GM23338 (cell line): ENCODE measurements at regions not wholly inside any gene's neighbourhood (a gene's known extent, or its start where the extent isn't known, plus 50 kb on each side); places are given as distances from the start of the nearest gene placed in this dataset.

Experiments
- ATAC-seq: fragments of 200-7000 bp; cut with Tn5 transposase; 3 replicates; pipeline ENCODE4 v1.9.1; 2020
- DNase-seq: peaks from one replicate; pipeline ENCODE4 v3.0.0-alpha.2; 2015; ENCODE audit warnings: low spot score
- H2AFZ ChIP-seq: fragments of 200-600 bp; sonication (generic); 2 replicates; pipeline ENCODE4 v1.8.0; 2016; ENCODE audit warnings: antibody characterized with exemption, mild to moderate bottlenecking, moderate library complexity
- H3F3A ChIP-seq: fragments of 200-600 bp; sonication (generic); replicated peaks from 2 replicates; pipeline ENCODE4 v1.8.0; 2017; ENCODE audit warnings: antibody characterized with exemption, mixed run types, low read depth
- H3K27ac ChIP-seq: fragments of 200-600 bp; sonication (generic); 2 replicates; pipeline ENCODE4 v1.6.1; 2016; ENCODE audit warnings: low read depth
- H3K27me3 ChIP-seq: fragments of 200-600 bp; sonication (generic); 2 replicates; pipeline ENCODE4 v1.8.0; 2016; ENCODE audit warnings: mild to moderate bottlenecking, mixed run types, moderate library complexity; ENCODE audit not compliant: insufficient read depth
- H3K36me3 ChIP-seq: fragments of 200-600 bp; sonication (generic); 2 replicates; pipeline ENCODE4 v1.8.0; 2016; ENCODE audit warnings: mild to moderate bottlenecking; ENCODE audit not compliant: insufficient read depth
- H3K4me1 ChIP-seq: fragments of 200-600 bp; sonication (generic); 2 replicates; pipeline ENCODE4 v1.8.0; 2016; ENCODE audit warnings: mild to moderate bottlenecking, moderate library complexity; ENCODE audit not compliant: insufficient read depth
- H3K4me2 ChIP-seq: fragments of 200-600 bp; sonication (generic); 2 replicates; pipeline ENCODE4 v1.7.1; 2017; ENCODE audit warnings: mixed run types
- H3K4me3 ChIP-seq: fragments of 200-600 bp; sonication (generic); 2 replicates; pipeline ENCODE4 v1.6.1; 2016; ENCODE audit warnings: mixed run types
- H3K79me2 ChIP-seq: fragments of 200-600 bp; sonication (generic); replicated peaks from 2 replicates; pipeline ENCODE4 v1.8.0; 2017; ENCODE audit warnings: mild to moderate bottlenecking; ENCODE audit not compliant: insufficient read depth
- H3K9me2 ChIP-seq: fragments of 200-600 bp; sonication (generic); 2 replicates; pipeline ENCODE4 v1.8.0; 2017; ENCODE audit not compliant: insufficient read depth
- H4K20me1 ChIP-seq: fragments of 200-600 bp; sonication (generic); replicated peaks from 2 replicates; pipeline ENCODE4 v1.8.0; 2017; ENCODE audit warnings: mild to moderate bottlenecking; ENCODE audit not compliant: insufficient read depth
- H3K27ac Mint-ChIP-seq: 2 replicates; pipeline ENCODE4 v1.8.0; 2020; ENCODE audit warnings: inconsistent platforms, mild to moderate bottlenecking, moderate library complexity, mixed read lengths
- H3K27me3 Mint-ChIP-seq: 3 replicates; pipeline ENCODE4 v1.8.0; 2022; ENCODE audit warnings: low read depth, mild to moderate bottlenecking, moderate library complexity, mixed read lengths, inconsistent platforms; ENCODE audit not compliant: insufficient read depth, poor library complexity
- H3K36me3 Mint-ChIP-seq: 3 replicates; pipeline ENCODE4 v1.8.0; 2021; ENCODE audit warnings: low read depth, mild to moderate bottlenecking, inconsistent platforms, moderate library complexity, mixed read lengths
- H3K4me1 Mint-ChIP-seq: 3 replicates; pipeline ENCODE4 v1.8.0; 2020; ENCODE audit warnings: mild to moderate bottlenecking, inconsistent platforms, mixed read lengths
- H3K4me3 Mint-ChIP-seq: 3 replicates; pipeline ENCODE4 v1.8.0; 2021; ENCODE audit warnings: moderate library complexity, mild to moderate bottlenecking, inconsistent platforms, mixed read lengths
- H3K9me3 Mint-ChIP-seq: 3 replicates; pipeline ENCODE4 v1.8.0; 2020; ENCODE audit warnings: moderate library complexity, mild to moderate bottlenecking, inconsistent platforms, mixed read lengths
- CTCF ChIP-seq, 2 experiments: fragments of 200-600 bp in 1 of 2; sonication (generic) in 1 of 2; conservative IDR thresholded peaks; 2 replicates each; pipeline versions ENCODE4 v1.5.1 to v1.6.1; 2016 to 2017; ENCODE audit warnings: antibody characterized with exemption in 2 of 2, low read depth in 2 of 2, mild to moderate bottlenecking in 2 of 2, moderate library complexity in 1 of 2
- ETS1 ChIP-seq: IDR thresholded peaks from 2 replicates; pipeline ENCODE4 v1.6.1; 2016; ENCODE audit warnings: antibody characterized with exemption
- EZH2phosphoT487 ChIP-seq: fragments of 200-600 bp; sonication (generic); IDR thresholded peaks from one replicate; pipeline ENCODE4 v1.8.1; 2018; ENCODE audit warnings: antibody characterized with exemption; ENCODE audit not compliant: unreplicated experiment
- JUNB ChIP-seq: IDR thresholded peaks from one replicate; pipeline ENCODE4 v1.6.1; 2016; ENCODE audit warnings: antibody characterized with exemption; ENCODE audit not compliant: unreplicated experiment
- NANOG ChIP-seq: IDR thresholded peaks from 2 replicates; pipeline ENCODE4 v1.6.1; 2016; ENCODE audit warnings: antibody characterized with exemption, borderline replicate concordance
- REST ChIP-seq: IDR thresholded peaks from one replicate; pipeline ENCODE4 v1.6.1; 2018; ENCODE audit warnings: antibody characterized with exemption; ENCODE audit not compliant: unreplicated experiment
- STAT1 ChIP-seq: IDR thresholded peaks from one replicate; pipeline ENCODE4 v1.6.1; 2016; ENCODE audit warnings: antibody characterized with exemption; ENCODE audit not compliant: unreplicated experiment
- ZNF114 ChIP-seq: fragments of 250-450 bp; sonication (Bioruptor Pico); IDR thresholded peaks from 2 replicates; pipeline ENCODE4 v1.5.0; 2020; ENCODE audit warnings: mild to moderate bottlenecking, moderate library complexity
- ZNF462 ChIP-seq: fragments of 250-450 bp; sonication (Bioruptor Pico); IDR thresholded peaks from 2 replicates; pipeline ENCODE4 v1.5.0; 2020; ENCODE audit warnings: mild to moderate bottlenecking, moderate library complexity

- no peak for TF ChIP-seq CTCF (conservative IDR thresholded peaks at IDR 0.05; ENCODE audit: low read depth in 2 of 2)
- TF ChIP-seq STAT1, result no peak
- no peak for TF ChIP-seq EZH2phosphoT487
Observed at GRCh38 chr3:104070906-104071305, 1295.8 kb upstream of the ALCAM start (continued).

GRCh38 chr3:104080088-104080626 lies 1286.6 kb upstream of the ALCAM start:
- no peaks in the 10 kb centered on the region for H3K36me3 Mint-ChIP-seq
- peaks cover 6% of the 10 kb centered on the region; the same call in 2 of the 3 replicates for H3K9me3 Mint-ChIP-seq
- no peaks in the 10 kb centered on the region for H3K4me1 ChIP-seq
- no peaks in the 10 kb centered on the region for H3K79me2 ChIP-seq
- H3K4me1 Mint-ChIP-seq, result no peaks in the 10 kb centered on the region
- no peak for DNase-seq
- no peaks in the 10 kb centered on the region; the same call in 1 of the 2 replicates for H3K36me3 ChIP-seq
- no peaks in the 10 kb centered on the region for H3F3A ChIP-seq
- H3K27me3 ChIP-seq, result no peaks in the 10 kb centered on the region
- no peak overlapping the region for H2AFZ ChIP-seq
- no peak for ATAC-seq
- no peak overlapping the region for H3K4me3 Mint-ChIP-seq
- no peak overlapping the region for H3K4me2 ChIP-seq
- no peaks in the 10 kb centered on the region for H3K9me2 ChIP-seq
- no peak overlapping the region for H3K27ac Mint-ChIP-seq
- H3K27ac ChIP-seq, result no peak overlapping the region
- peaks cover 1% of the 10 kb centered on the region for H3K27me3 Mint-ChIP-seq
- H3K4me3 ChIP-seq, result no peak overlapping the region
- no peaks in the 10 kb centered on the region for H4K20me1 ChIP-seq
- TF ChIP-seq ZNF114 (CRISPR knock-in tag) (no peak), ETS1 (no peak), NANOG (no peak), EZH2phosphoT487 (no peak), REST (no peak), STAT1 (no peak), JUNB (no peak), CTCF (conservative IDR thresholded peaks at IDR 0.05; ENCODE audit: low read depth in 2 of 2) (no peak), ZNF462 (CRISPR knock-in tag) (no peak)
